ENCODE measurements at regions not wholly inside any gene's neighbourhood (a gene's known extent, or its start where the extent isn't known, plus 50 kb on each side); places are given as distances from the start of the nearest gene placed in this dataset.

DNA sequence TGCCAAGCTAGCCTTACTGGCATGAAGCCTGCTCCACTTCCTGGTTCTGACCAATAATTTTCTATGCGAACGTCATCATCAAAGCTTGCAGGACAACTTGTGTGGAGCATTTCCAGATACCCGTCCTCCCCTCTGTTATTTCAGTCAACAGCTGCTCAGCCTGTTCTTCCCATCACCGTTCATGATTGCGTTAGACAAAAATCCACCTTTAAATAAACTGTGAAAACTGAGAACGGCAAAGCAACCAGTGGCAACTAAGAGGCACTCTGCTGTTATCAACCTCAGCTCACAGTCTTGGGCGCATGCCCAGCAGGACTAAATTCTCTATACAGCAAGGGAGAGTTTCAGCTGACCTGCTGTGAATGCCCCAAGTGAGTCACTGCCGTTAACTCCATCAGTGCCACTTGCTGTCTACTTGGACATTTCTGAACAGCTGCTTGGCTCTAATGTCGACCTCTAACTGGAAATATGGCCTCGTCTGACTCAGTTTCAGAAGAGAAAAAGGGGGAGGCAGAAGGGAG is 207.4 kb upstream of the RUNX1 start:
- no peak overlapping the region for H3K4me2 ChIP-seq (ENCODE audit: insufficient read depth, insufficient read length, low read length)
- Mint-ChIP-seq H3K9me3 (no peaks in the 10 kb centered on the region), H3K27ac (no peak overlapping the region), H3K4me1 (peaks cover 12 to 13% of the 10 kb centered on the region in 2 experiments), H3K27me3 (ENCODE audit: low read depth) (no peaks in the 10 kb centered on the region), H3K4me3 (no peak overlapping the region), H3K36me3 (ENCODE audit: insufficient read depth in 1 of 3, low read depth in 3 of 3) (no peaks in the 10 kb centered on the region)
- no peak overlapping the region for H2BK12ac ChIP-seq (ENCODE audit: insufficient read length, low read depth, low read length)
- H3K27ac ChIP-seq (ENCODE audit: insufficient read length, low read depth, low read length), result no peak overlapping the region
- H2BK120ac ChIP-seq (ENCODE audit: low read depth, low read length, poor library complexity, severe bottlenecking), result no peak overlapping the region
- H3K4me1 ChIP-seq (ENCODE audit: insufficient read depth, low read length), result no peaks in the 10 kb centered on the region; the same call in 1 of the 2 replicates
- no peak overlapping the region for H3K23ac ChIP-seq (ENCODE audit: insufficient read length, low read depth, low read length)
- no CpG with 5 or more reads among the region's 10 CpGs for WGBS (ENCODE audit: extremely low coverage, insufficient read length, low lambda C conversion rate)
- no peak for DNase-seq
- TF ChIP-seq, protein P1, sequence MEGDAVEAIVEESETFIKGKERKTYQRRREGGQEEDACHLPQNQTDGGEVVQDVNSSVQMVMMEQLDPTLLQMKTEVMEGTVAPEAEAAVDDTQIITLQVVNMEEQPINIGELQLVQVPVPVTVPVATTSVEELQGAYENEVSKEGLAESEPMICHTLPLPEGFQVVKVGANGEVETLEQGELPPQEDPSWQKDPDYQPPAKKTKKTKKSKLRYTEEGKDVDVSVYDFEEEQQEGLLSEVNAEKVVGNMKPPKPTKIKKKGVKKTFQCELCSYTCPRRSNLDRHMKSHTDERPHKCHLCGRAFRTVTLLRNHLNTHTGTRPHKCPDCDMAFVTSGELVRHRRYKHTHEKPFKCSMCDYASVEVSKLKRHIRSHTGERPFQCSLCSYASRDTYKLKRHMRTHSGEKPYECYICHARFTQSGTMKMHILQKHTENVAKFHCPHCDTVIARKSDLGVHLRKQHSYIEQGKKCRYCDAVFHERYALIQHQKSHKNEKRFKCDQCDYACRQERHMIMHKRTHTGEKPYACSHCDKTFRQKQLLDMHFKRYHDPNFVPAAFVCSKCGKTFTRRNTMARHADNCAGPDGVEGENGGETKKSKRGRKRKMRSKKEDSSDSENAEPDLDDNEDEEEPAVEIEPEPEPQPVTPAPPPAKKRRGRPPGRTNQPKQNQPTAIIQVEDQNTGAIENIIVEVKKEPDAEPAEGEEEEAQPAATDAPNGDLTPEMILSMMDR (conservative IDR thresholded peaks at IDR 0.05), result no peak
- no peaks in the 10 kb centered on the region for H3K23me2 ChIP-seq (ENCODE audit: insufficient read length, low read depth, low read length, poor library complexity, severe bottlenecking)
- no peak overlapping the region for H2BK20ac ChIP-seq (ENCODE audit: low read depth, low read length, poor library complexity, severe bottlenecking)
- H3K18ac ChIP-seq (ENCODE audit: insufficient read length, low read depth, low read length), result no peak overlapping the region
- no peak overlapping the region for H2BK15ac ChIP-seq (ENCODE audit: low read depth, low read length)
- H2BK5ac ChIP-seq (ENCODE audit: insufficient read length, low read length), result no peak overlapping the region
- H3K79me2 ChIP-seq (ENCODE audit: insufficient read depth, low read length), result no peaks in the 10 kb centered on the region
- no peak overlapping the region for H3K56ac ChIP-seq (ENCODE audit: insufficient read length, low read depth, low read length)
- H4K8ac ChIP-seq (replicated peaks; ENCODE audit: insufficient read length, low read depth, low read length), result no peak overlapping the region
- H4K91ac ChIP-seq (ENCODE audit: insufficient read length, low read depth, low read length), result no peak overlapping the region
- H3K79me1 ChIP-seq (ENCODE audit: insufficient read depth, low read depth, low read length, poor library complexity, severe bottlenecking), result no peaks in the 10 kb centered on the region
- H3K4ac ChIP-seq (ENCODE audit: low read depth, low read length), result no peak overlapping the region
- no peaks in the 10 kb centered on the region for H3K9me3 ChIP-seq (ENCODE audit: control insufficient read depth, low read depth, low read length)
- H3K9ac ChIP-seq (ENCODE audit: extremely low read depth, insufficient read length, low read length), result no peak overlapping the region
- no peak overlapping the region for H4K5ac ChIP-seq (ENCODE audit: insufficient read length, low read depth, low read length)
- no peak overlapping the region for H3T11ph ChIP-seq (ENCODE audit: low read length)
- no peaks in the 10 kb centered on the region for H4K20me1 ChIP-seq (ENCODE audit: control insufficient read depth, insufficient read depth, insufficient read length)
- H3K27me3 ChIP-seq (ENCODE audit: insufficient read depth, low read length), result no peaks in the 10 kb centered on the region
- H3K14ac ChIP-seq (ENCODE audit: insufficient read depth, low read length), result no peak overlapping the region
- no peak overlapping the region for H2AK5ac ChIP-seq (ENCODE audit: insufficient read length, low read length)
- peak overlapping the region; percentile 77 for H2AFZ ChIP-seq (ENCODE audit: low read length)

Measured in H9 (cell line).